8988T (cell line): ENCODE measurements at regions not wholly inside any gene's neighbourhood (a gene's known extent, or its start where the extent isn't known, plus 50 kb on each side); places are given as distances from the start of the nearest gene placed in this dataset.

Experiments used
- DNase-seq: peaks from one replicate; pipeline ENCODE4 v3.0.0; 2011

GRCh38 chr15:70547846-70548487, 215.4 kb downstream of the UACA start:
- DNase-seq: no peak

GRCh38 chr15:70545526-70545925, 217.8 kb downstream of the UACA start:
- no peak for DNase-seq

- no peak for DNase-seq
Observed at GRCh38 chr15:70541511-70541910, 221.8 kb downstream of the UACA start.

- DNase-seq: no peak
Observed at GRCh38 chr15:70539912-70540530, 223.3 kb downstream of the UACA start.

GRCh38 chr15:70539409-70539808, 223.9 kb downstream of the UACA start:
- DNase-seq: no peak

- DNase-seq: no peak
Observed at GRCh38 chr15:70538278-70538677, 225.1 kb downstream of the UACA start.

GRCh38 chr15:70535955-70536338, 227.4 kb downstream of the UACA start:
- DNase-seq: no peak

GRCh38 chr15:70535071-70535954, 228.0 kb downstream of the UACA start:
- DNase-seq: no peak

GRCh38 chr15:70533931-70534742, 229.2 kb downstream of the UACA start:
- no peak for DNase-seq

GRCh38 chr15:70532531-70533186, 230.7 kb downstream of the UACA start:
- no peak for DNase-seq

- DNase-seq: no peak
Observed at GRCh38 chr15:70531576-70531975, 231.8 kb downstream of the UACA start.

- no peak for DNase-seq
Observed at GRCh38 chr15:70530906-70531305, 232.5 kb downstream of the UACA start.

GRCh38 chr15:70530503-70530902, 232.9 kb downstream of the UACA start:
- DNase-seq: no peak

- no peak for DNase-seq
Observed at GRCh38 chr15:70530017-70530499, 233.3 kb downstream of the UACA start.

GRCh38 chr15:70528816-70529215, 234.5 kb downstream of the UACA start:
- no peak for DNase-seq

- DNase-seq: no peak
Observed at GRCh38 chr15:70528270-70528706, 235.1 kb downstream of the UACA start.

- no peak for DNase-seq
Observed at GRCh38 chr15:70526974-70527325, 236.4 kb downstream of the UACA start.

GRCh38 chr15:70526221-70526973, 237.0 kb downstream of the UACA start:
- no peak for DNase-seq

- no peak for DNase-seq
Observed at GRCh38 chr15:70525551-70525950, 237.8 kb downstream of the UACA start.

GRCh38 chr15:70524470-70524869, 238.9 kb downstream of the UACA start:
- no peak for DNase-seq

GRCh38 chr15:70523616-70524015, 239.7 kb downstream of the UACA start:
- DNase-seq: no peak

- DNase-seq: no peak
Observed at GRCh38 chr15:70523192-70523591, 240.2 kb downstream of the UACA start.
